GM23338 (cell line): ENCODE measurements at regions not wholly inside any gene's neighbourhood (a gene's known extent, or its start where the extent isn't known, plus 50 kb on each side); places are given as distances from the start of the nearest gene placed in this dataset.

Experiments used
- ATAC-seq: fragments of 200-7000 bp; cut with Tn5 transposase; 3 replicates; pipeline ENCODE4 v1.9.1; 2020
- DNase-seq: peaks from one replicate; pipeline ENCODE4 v3.0.0-alpha.2; 2015; ENCODE audit warnings: low spot score
- H2AFZ ChIP-seq: fragments of 200-600 bp; sonication (generic); 2 replicates; pipeline ENCODE4 v1.8.0; 2016; ENCODE audit warnings: antibody characterized with exemption, mild to moderate bottlenecking, moderate library complexity
- H3F3A ChIP-seq: fragments of 200-600 bp; sonication (generic); replicated peaks from 2 replicates; pipeline ENCODE4 v1.8.0; 2017; ENCODE audit warnings: antibody characterized with exemption, mixed run types, low read depth
- H3K27ac ChIP-seq: fragments of 200-600 bp; sonication (generic); 2 replicates; pipeline ENCODE4 v1.6.1; 2016; ENCODE audit warnings: low read depth
- H3K27me3 ChIP-seq: fragments of 200-600 bp; sonication (generic); 2 replicates; pipeline ENCODE4 v1.8.0; 2016; ENCODE audit warnings: mild to moderate bottlenecking, mixed run types, moderate library complexity; ENCODE audit not compliant: insufficient read depth
- H3K36me3 ChIP-seq: fragments of 200-600 bp; sonication (generic); 2 replicates; pipeline ENCODE4 v1.8.0; 2016; ENCODE audit warnings: mild to moderate bottlenecking; ENCODE audit not compliant: insufficient read depth
- H3K4me1 ChIP-seq: fragments of 200-600 bp; sonication (generic); 2 replicates; pipeline ENCODE4 v1.8.0; 2016; ENCODE audit warnings: mild to moderate bottlenecking, moderate library complexity; ENCODE audit not compliant: insufficient read depth
- H3K4me2 ChIP-seq: fragments of 200-600 bp; sonication (generic); 2 replicates; pipeline ENCODE4 v1.7.1; 2017; ENCODE audit warnings: mixed run types
- H3K4me3 ChIP-seq: fragments of 200-600 bp; sonication (generic); 2 replicates; pipeline ENCODE4 v1.6.1; 2016; ENCODE audit warnings: mixed run types
- H3K79me2 ChIP-seq: fragments of 200-600 bp; sonication (generic); replicated peaks from 2 replicates; pipeline ENCODE4 v1.8.0; 2017; ENCODE audit warnings: mild to moderate bottlenecking; ENCODE audit not compliant: insufficient read depth
- H3K9me2 ChIP-seq: fragments of 200-600 bp; sonication (generic); 2 replicates; pipeline ENCODE4 v1.8.0; 2017; ENCODE audit not compliant: insufficient read depth
- H4K20me1 ChIP-seq: fragments of 200-600 bp; sonication (generic); replicated peaks from 2 replicates; pipeline ENCODE4 v1.8.0; 2017; ENCODE audit warnings: mild to moderate bottlenecking; ENCODE audit not compliant: insufficient read depth
- H3K27ac Mint-ChIP-seq: 2 replicates; pipeline ENCODE4 v1.8.0; 2020; ENCODE audit warnings: inconsistent platforms, mild to moderate bottlenecking, moderate library complexity, mixed read lengths
- H3K27me3 Mint-ChIP-seq: 3 replicates; pipeline ENCODE4 v1.8.0; 2022; ENCODE audit warnings: low read depth, mild to moderate bottlenecking, moderate library complexity, mixed read lengths, inconsistent platforms; ENCODE audit not compliant: insufficient read depth, poor library complexity
- H3K36me3 Mint-ChIP-seq: 3 replicates; pipeline ENCODE4 v1.8.0; 2021; ENCODE audit warnings: low read depth, mild to moderate bottlenecking, inconsistent platforms, moderate library complexity, mixed read lengths
- H3K4me1 Mint-ChIP-seq: 3 replicates; pipeline ENCODE4 v1.8.0; 2020; ENCODE audit warnings: mild to moderate bottlenecking, inconsistent platforms, mixed read lengths
- H3K4me3 Mint-ChIP-seq: 3 replicates; pipeline ENCODE4 v1.8.0; 2021; ENCODE audit warnings: moderate library complexity, mild to moderate bottlenecking, inconsistent platforms, mixed read lengths
- H3K9me3 Mint-ChIP-seq: 3 replicates; pipeline ENCODE4 v1.8.0; 2020; ENCODE audit warnings: moderate library complexity, mild to moderate bottlenecking, inconsistent platforms, mixed read lengths
- CREB1 ChIP-seq: fragments of 250-450 bp; sonication (Bioruptor Pico); IDR thresholded peaks from 2 replicates; pipeline ENCODE4 v1.5.0; 2020; ENCODE audit warnings: low read depth, mild to moderate bottlenecking, moderate library complexity
- CTCF ChIP-seq, 2 experiments: fragments of 200-600 bp in 1 of 2; sonication (generic) in 1 of 2; conservative IDR thresholded peaks; 2 replicates each; pipeline versions ENCODE4 v1.5.1 to v1.6.1; 2016 to 2017; ENCODE audit warnings: antibody characterized with exemption in 2 of 2, low read depth in 2 of 2, mild to moderate bottlenecking in 2 of 2, moderate library complexity in 1 of 2
- EZH2phosphoT487 ChIP-seq: fragments of 200-600 bp; sonication (generic); IDR thresholded peaks from one replicate; pipeline ENCODE4 v1.8.1; 2018; ENCODE audit warnings: antibody characterized with exemption; ENCODE audit not compliant: unreplicated experiment
- JUNB ChIP-seq: IDR thresholded peaks from one replicate; pipeline ENCODE4 v1.6.1; 2016; ENCODE audit warnings: antibody characterized with exemption; ENCODE audit not compliant: unreplicated experiment
- REST ChIP-seq: IDR thresholded peaks from one replicate; pipeline ENCODE4 v1.6.1; 2018; ENCODE audit warnings: antibody characterized with exemption; ENCODE audit not compliant: unreplicated experiment
- STAT1 ChIP-seq: IDR thresholded peaks from one replicate; pipeline ENCODE4 v1.6.1; 2016; ENCODE audit warnings: antibody characterized with exemption; ENCODE audit not compliant: unreplicated experiment
- ZNF331 ChIP-seq: fragments of 250-450 bp; sonication (Bioruptor Pico); IDR thresholded peaks from 2 replicates; pipeline ENCODE4 v1.5.0; 2020; ENCODE audit warnings: low read depth, mild to moderate bottlenecking, moderate library complexity
- ZNF462 ChIP-seq: fragments of 250-450 bp; sonication (Bioruptor Pico); IDR thresholded peaks from 2 replicates; pipeline ENCODE4 v1.5.0; 2020; ENCODE audit warnings: mild to moderate bottlenecking, moderate library complexity

GRCh38 chr1:234759888-234760287 is 149.9 kb upstream of the IRF2BP2 start (continued):
- TF ChIP-seq CTCF (conservative IDR thresholded peaks at IDR 0.05; ENCODE audit: low read depth in 2 of 2) (no peak), CREB1 (CRISPR knock-in tag) (no peak), ZNF331 (no peak), JUNB (no peak), ZNF462 (CRISPR knock-in tag) (no peak)

- Histone ChIP-seq H3K36me3 (no peaks in the 10 kb centered on the region), H3K27ac (no peak overlapping the region), H3K9me2 (peaks cover 13% of the 10 kb centered on the region), H3F3A (no peaks in the 10 kb centered on the region), H3K79me2 (no peaks in the 10 kb centered on the region), H3K27me3 (no peaks in the 10 kb centered on the region), H4K20me1 (no peaks in the 10 kb centered on the region), H3K4me1 (peaks cover 6% of the 10 kb centered on the region; the same call in 1 of the 2 replicates), H3K4me2 (no peak overlapping the region), H3K4me3 (no peak overlapping the region), H2AFZ (no peak overlapping the region)
- ATAC-seq (no peak), DNase-seq (no peak)
- H3K27ac Mint-ChIP-seq: no peak overlapping the region
- no peak overlapping the region for H3K4me3 Mint-ChIP-seq
- H3K4me1 Mint-ChIP-seq: peaks cover 11% of the 10 kb centered on the region
- no peaks in the 10 kb centered on the region for H3K36me3 Mint-ChIP-seq
- peaks cover 12% of the 10 kb centered on the region for H3K27me3 Mint-ChIP-seq
- H3K9me3 Mint-ChIP-seq: peaks cover 4% of the 10 kb centered on the region; the same call in 1 of the 3 replicates
- TF ChIP-seq STAT1 (no peak), REST (no peak), EZH2phosphoT487 (no peak)
Observed at GRCh38 chr1:234758851-234759250, 148.9 kb upstream of the IRF2BP2 start.
